Fibroblast of lung (primary cell): ENCODE measurements at regions not wholly inside any gene's neighbourhood (a gene's known extent, or its start where the extent isn't known, plus 50 kb on each side); places are given as distances from the start of the nearest gene placed in this dataset.

Experiments
- CTCF ChIP-seq, 2 donors: IDR thresholded peaks in 1 of 2; conservative IDR thresholded peaks in 1 of 2; 1 replicate in 1 of 2; 2 replicates in 1 of 2; pipeline ENCODE4 v1.5.1; 2011 to 2012; ENCODE audit warnings: low read length in 2 of 2, control low read depth in 1 of 2, inconsistent platforms in 1 of 2, low read depth in 1 of 2, mild to moderate bottlenecking in 1 of 2
- EZH2 ChIP-seq: IDR thresholded peaks from 2 replicates; pipeline ENCODE4 v1.5.1; 2012; ENCODE audit warnings: low read length, control low read depth, mild to moderate bottlenecking; ENCODE audit errors: missing control alignments

GRCh38 chr10:16274911-16275310, 161.9 kb upstream of the PTER start:
- TF ChIP-seq EZH2 (no peak), CTCF (conservative IDR thresholded peaks at IDR 0.05 in 1 of 2, IDR thresholded peaks at IDR 0.05 in 1 of 2; ENCODE audit: low read depth in 1 of 2, low read length in 2 of 2) (no peak)
